Glutamatergic neuron (in vitro differentiated cells): ENCODE measurements at regions not wholly inside any gene's neighbourhood (a gene's known extent, or its start where the extent isn't known, plus 50 kb on each side); places are given as distances from the start of the nearest gene placed in this dataset.

Experiments used
- DNase-seq: peaks from one replicate; pipeline ENCODE4 v3.0.0; 2022
- H3K27ac Mint-ChIP-seq: one replicate; pipeline ENCODE4 v1.8.0; 2020; ENCODE audit warnings: mild to moderate bottlenecking, mixed read lengths, inconsistent platforms; ENCODE audit not compliant: unreplicated experiment
- H3K27me3 Mint-ChIP-seq: one replicate; pipeline ENCODE4 v1.8.0; 2020; ENCODE audit warnings: mild to moderate bottlenecking, moderate library complexity, mixed read lengths, inconsistent platforms; ENCODE audit not compliant: unreplicated experiment
- H3K36me3 Mint-ChIP-seq: one replicate; pipeline ENCODE4 v1.8.0; 2020; ENCODE audit warnings: mild to moderate bottlenecking, mixed read lengths, inconsistent platforms; ENCODE audit not compliant: unreplicated experiment
- H3K4me1 Mint-ChIP-seq: one replicate; pipeline ENCODE4 v1.8.0; 2020; ENCODE audit warnings: mild to moderate bottlenecking, low read depth, mixed read lengths, inconsistent platforms; ENCODE audit not compliant: unreplicated experiment
- H3K4me3 Mint-ChIP-seq: one replicate; pipeline ENCODE4 v1.8.0; 2020; ENCODE audit warnings: mild to moderate bottlenecking, mixed read lengths, inconsistent platforms; ENCODE audit not compliant: unreplicated experiment
- H3K9me3 Mint-ChIP-seq: one replicate; pipeline ENCODE4 v1.8.0; 2020; ENCODE audit warnings: mild to moderate bottlenecking, moderate library complexity, mixed read lengths, inconsistent platforms; ENCODE audit not compliant: unreplicated experiment
- TF ChIP-seq, protein P1 (sequence below): fragments of 200-600 bp; sonication (generic); IDR thresholded peaks from one replicate; pipeline ENCODE4 v1.5.0; 2021; ENCODE audit not compliant: partially characterized antibody, unreplicated experiment

DNA sequence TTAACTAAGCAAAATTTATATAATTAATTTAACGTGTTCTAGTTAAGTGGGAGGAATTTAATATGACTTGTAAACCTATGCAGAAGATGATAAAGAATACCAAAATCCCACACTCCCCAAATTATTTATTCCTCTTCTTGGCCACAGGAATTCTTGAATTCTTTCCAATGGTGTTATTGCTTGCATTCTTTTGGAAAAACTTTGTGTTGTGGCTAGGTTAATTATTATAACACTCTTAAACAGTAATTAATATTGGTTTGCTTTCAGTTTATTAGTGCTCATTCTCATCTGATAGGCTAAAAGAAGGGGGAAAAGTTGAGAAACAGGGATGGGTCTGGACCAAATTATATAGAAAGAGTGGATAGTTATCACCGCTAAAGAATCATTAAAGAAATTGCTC lies 141.5 kb upstream of the PABPC4L start:
- H3K27me3 Mint-ChIP-seq: no peaks in the 10 kb centered on the region
- no peaks in the 10 kb centered on the region for H3K36me3 Mint-ChIP-seq
- H3K4me1 Mint-ChIP-seq: no peaks in the 10 kb centered on the region
- H3K4me3 Mint-ChIP-seq: no peak overlapping the region
- no peak for DNase-seq
- H3K27ac Mint-ChIP-seq: no peak overlapping the region
- no peaks in the 10 kb centered on the region for H3K9me3 Mint-ChIP-seq
- TF ChIP-seq, protein P1, sequence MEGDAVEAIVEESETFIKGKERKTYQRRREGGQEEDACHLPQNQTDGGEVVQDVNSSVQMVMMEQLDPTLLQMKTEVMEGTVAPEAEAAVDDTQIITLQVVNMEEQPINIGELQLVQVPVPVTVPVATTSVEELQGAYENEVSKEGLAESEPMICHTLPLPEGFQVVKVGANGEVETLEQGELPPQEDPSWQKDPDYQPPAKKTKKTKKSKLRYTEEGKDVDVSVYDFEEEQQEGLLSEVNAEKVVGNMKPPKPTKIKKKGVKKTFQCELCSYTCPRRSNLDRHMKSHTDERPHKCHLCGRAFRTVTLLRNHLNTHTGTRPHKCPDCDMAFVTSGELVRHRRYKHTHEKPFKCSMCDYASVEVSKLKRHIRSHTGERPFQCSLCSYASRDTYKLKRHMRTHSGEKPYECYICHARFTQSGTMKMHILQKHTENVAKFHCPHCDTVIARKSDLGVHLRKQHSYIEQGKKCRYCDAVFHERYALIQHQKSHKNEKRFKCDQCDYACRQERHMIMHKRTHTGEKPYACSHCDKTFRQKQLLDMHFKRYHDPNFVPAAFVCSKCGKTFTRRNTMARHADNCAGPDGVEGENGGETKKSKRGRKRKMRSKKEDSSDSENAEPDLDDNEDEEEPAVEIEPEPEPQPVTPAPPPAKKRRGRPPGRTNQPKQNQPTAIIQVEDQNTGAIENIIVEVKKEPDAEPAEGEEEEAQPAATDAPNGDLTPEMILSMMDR: no peak

DNA sequence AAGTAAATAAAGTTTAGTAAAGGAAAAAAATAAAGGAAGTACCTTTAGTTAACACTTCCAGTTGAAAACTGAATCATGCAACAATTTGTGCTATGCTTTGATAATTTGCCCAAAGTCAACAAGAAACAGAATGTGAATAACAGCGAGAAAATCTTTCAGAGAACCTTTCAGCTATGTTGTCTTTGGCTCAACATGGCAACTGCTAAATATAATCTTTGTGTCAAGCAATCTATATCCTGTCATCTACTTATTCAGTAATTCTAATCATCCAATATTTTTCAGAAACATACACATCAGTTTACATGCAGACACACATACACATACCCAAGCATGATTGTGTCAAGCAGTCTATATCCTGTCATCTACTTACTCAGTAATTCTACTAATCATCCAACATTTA lies 136.0 kb upstream of the PABPC4L start:
- TF ChIP-seq, protein P1: no peak
- H3K27me3 Mint-ChIP-seq: no peaks in the 10 kb centered on the region

DNA sequence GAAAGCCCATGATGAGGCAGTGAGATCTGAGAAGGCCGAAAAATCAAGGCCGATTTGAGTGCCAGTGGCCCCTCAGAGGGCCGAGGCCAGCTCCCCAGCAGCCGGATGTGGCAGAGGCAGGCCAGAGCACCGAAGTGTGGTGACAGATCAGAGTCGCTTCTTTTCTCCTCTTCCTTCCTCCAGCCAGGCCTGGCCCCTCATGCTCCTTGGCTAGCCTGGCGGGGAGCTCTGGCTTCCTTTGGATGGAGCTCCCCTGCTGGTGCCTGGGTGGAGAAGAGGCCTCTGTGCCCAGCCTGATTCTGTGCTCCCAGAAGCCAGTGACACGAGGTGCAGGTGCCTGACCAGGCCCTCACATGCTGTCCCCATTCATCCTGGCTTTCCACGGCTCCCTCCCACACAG lies 127.2 kb upstream of the PABPC4L start:
- Mint-ChIP-seq H3K27ac (no peak overlapping the region), H3K27me3 (no peaks in the 10 kb centered on the region), H3K4me1 (no peaks in the 10 kb centered on the region), H3K9me3 (no peaks in the 10 kb centered on the region), H3K36me3 (no peaks in the 10 kb centered on the region), H3K4me3 (no peak overlapping the region)
- DNase-seq: no peak
- TF ChIP-seq, protein P1: no peak

More for the DNA sequence above, 136.0 kb upstream of the PABPC4L start:
- Mint-ChIP-seq H3K9me3 (no peaks in the 10 kb centered on the region), H3K27ac (no peak overlapping the region), H3K4me1 (no peaks in the 10 kb centered on the region), H3K36me3 (no peaks in the 10 kb centered on the region), H3K4me3 (no peak overlapping the region)
- no peak for DNase-seq

DNA sequence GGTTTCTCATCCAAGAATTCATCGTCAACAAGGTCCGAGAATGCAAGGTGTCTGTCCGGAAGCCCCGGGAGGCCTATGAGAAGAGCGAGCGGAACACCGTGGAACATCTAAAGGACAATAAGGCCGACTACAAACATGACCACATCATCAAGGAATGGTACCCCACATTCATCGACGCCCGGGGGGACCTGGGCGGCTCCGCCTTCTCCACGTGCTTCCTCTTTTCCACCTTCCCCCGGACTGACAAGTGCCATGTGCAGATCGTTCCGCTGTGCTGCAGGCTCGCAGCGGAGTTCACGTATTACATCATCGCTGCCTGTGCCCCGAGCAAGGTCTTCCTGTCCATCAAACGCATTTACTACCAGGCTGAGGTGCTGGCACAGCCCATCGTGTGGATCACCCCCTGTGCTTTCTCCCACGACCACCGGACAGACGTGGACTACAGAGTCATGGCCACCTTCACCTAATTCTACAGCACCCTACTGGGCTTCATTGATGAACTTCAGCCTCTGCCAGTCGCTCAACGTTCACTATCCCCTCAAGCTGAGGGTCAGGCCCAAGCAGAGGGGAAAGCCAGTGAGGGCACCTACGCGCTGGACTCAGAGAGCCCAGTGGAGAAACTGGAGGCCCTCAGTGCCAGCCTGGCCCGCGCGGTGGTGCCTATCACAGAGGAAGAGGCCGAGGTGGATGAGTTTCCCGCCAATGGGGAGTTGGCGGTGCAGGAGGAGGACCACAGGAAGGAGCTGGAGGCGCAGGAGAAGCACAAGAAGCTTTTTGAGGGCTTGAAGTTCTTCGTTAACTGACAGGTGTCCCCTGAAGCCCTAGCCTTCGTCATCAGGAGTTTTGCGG lies 125.9 kb upstream of the PABPC4L start:
- no peaks in the 10 kb centered on the region for H3K9me3 Mint-ChIP-seq
- no peak overlapping the region for H3K4me3 Mint-ChIP-seq
- no peaks in the 10 kb centered on the region for H3K27me3 Mint-ChIP-seq
- no peaks in the 10 kb centered on the region for H3K4me1 Mint-ChIP-seq
- no peaks in the 10 kb centered on the region for H3K36me3 Mint-ChIP-seq
- no peak overlapping the region for H3K27ac Mint-ChIP-seq
- TF ChIP-seq, protein P1: no peak
- no peak for DNase-seq

DNA sequence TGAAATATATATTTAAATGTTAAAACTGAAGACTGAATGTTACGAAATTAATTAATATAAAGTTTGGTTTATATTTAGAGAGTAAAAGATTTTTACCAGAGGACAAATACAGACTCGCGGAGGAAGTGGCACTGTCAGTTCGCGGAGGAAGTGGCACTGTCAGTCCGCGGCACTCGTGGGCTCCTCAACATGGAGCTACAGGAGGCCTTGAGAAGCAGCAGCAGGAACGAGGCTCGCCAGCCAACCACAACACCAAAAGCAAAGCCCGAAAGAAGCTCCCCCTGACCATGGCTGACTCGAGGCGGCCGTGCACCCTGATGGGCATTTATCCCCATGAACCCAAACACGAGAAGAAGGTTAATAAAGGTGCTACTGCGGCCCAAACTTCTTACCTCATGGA lies 125.3 kb upstream of the PABPC4L start:
- TF ChIP-seq, protein P1: no peak
- no peak for DNase-seq
- no peaks in the 10 kb centered on the region for H3K27me3 Mint-ChIP-seq

More for the DNA sequence above, 125.3 kb upstream of the PABPC4L start:
- no peak overlapping the region for H3K27ac Mint-ChIP-seq
- H3K36me3 Mint-ChIP-seq: no peaks in the 10 kb centered on the region
- H3K9me3 Mint-ChIP-seq: no peaks in the 10 kb centered on the region
- H3K4me1 Mint-ChIP-seq: no peaks in the 10 kb centered on the region
- H3K4me3 Mint-ChIP-seq: no peak overlapping the region
